CD4-positive, CD25-positive, alpha-beta regulatory T cell (primary cell): ENCODE measurements at regions not wholly inside any gene's neighbourhood (a gene's known extent, or its start where the extent isn't known, plus 50 kb on each side); places are given as distances from the start of the nearest gene placed in this dataset.

Experiments used
- ATAC-seq, 2 donors: fragments of 150-1000 bp; cut with Tn5 transposase; one replicate each; pipeline ENCODE4 v1.10.0; 2021; ENCODE audit warnings: low read depth in 2 of 2, moderate number of reproducible peaks in 2 of 2, moderate library complexity in 1 of 2
- DNase-seq, 3 donors: peaks; one replicate each; pipeline versions ENCODE4 v3.0.0 to v3.0.0-alpha.2; 2012 to 2022; ENCODE audit warnings: mixed read lengths in 1 of 3
- H3K27ac ChIP-seq: one replicate; pipeline ENCODE4 v1.7.0; 2013; ENCODE audit warnings: mild to moderate bottlenecking, low read length; ENCODE audit not compliant: insufficient read depth, poor library complexity, severe bottlenecking
- H3K27me3 ChIP-seq: one replicate; pipeline ENCODE4 v1.7.0; 2013; ENCODE audit warnings: low read length; ENCODE audit not compliant: control insufficient read depth, insufficient read depth
- H3K36me3 ChIP-seq: one replicate; pipeline ENCODE4 v1.7.0; 2013; ENCODE audit warnings: mild to moderate bottlenecking, low read length, moderate library complexity; ENCODE audit not compliant: control insufficient read depth, insufficient read depth
- H3K4me1 ChIP-seq: 2 replicates; pipeline ENCODE4 v1.7.0; 2013; ENCODE audit warnings: mild to moderate bottlenecking, low read length; ENCODE audit not compliant: insufficient read depth, control insufficient read depth, poor library complexity, severe bottlenecking
- H3K4me3 ChIP-seq: one replicate; pipeline ENCODE4 v1.7.0; 2013; ENCODE audit warnings: low read depth, mild to moderate bottlenecking, low read length, moderate library complexity
- H3K9me3 ChIP-seq, 2 experiments: 1 replicate in 1 of 2; 2 replicates in 1 of 2; pipeline ENCODE4 v1.7.0; 2013; ENCODE audit warnings: low read length in 2 of 2, mild to moderate bottlenecking in 1 of 2, moderate library complexity in 1 of 2; ENCODE audit not compliant: control insufficient read depth in 2 of 2
- H3K27ac Mint-ChIP-seq, 3 donors: one replicate each; pipeline ENCODE4 v1.8.0; 2020 to 2022; ENCODE audit warnings: mild to moderate bottlenecking in 3 of 3, mixed read lengths in 3 of 3, moderate library complexity in 2 of 3
- H3K27me3 Mint-ChIP-seq: one replicate; pipeline ENCODE4 v1.8.0; 2022; ENCODE audit warnings: mild to moderate bottlenecking, mixed read lengths
- H3K36me3 Mint-ChIP-seq: one replicate; pipeline ENCODE4 v1.8.0; 2020; ENCODE audit warnings: mixed read lengths
- H3K4me1 Mint-ChIP-seq, 4 donors: one replicate each; pipeline ENCODE4 v1.8.0; 2020 to 2022; ENCODE audit warnings: mixed read lengths in 4 of 4, mild to moderate bottlenecking in 1 of 4
- H3K4me3 Mint-ChIP-seq, 4 donors: one replicate each; pipeline ENCODE4 v1.8.0; 2020 to 2022; ENCODE audit warnings: mild to moderate bottlenecking in 4 of 4, mixed read lengths in 4 of 4, moderate library complexity in 3 of 4
- H3K9me3 Mint-ChIP-seq, 7 donors: one replicate each; pipeline ENCODE4 v1.8.0; 2020 to 2022; ENCODE audit warnings: mixed read lengths in 7 of 7, mild to moderate bottlenecking in 3 of 7, moderate library complexity in 2 of 7

DNA sequence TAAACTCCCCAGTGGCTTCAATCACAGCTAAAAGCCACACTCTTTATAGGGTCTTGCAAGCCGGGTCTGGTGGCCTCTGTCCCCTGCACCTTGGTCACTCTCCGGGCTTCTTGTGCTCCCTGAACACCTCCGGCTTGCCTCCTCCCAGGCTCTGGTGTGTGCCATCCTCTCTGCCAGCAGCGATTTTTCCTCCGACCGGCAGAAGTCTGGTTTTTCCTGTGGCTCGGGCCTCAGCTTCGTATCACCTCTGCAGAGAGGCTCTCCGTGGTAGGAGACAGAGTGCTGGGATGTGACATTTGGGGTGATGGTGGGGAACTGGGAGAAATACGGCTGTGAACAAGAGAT is 58.8 kb upstream of the HPCAL1 start:
- ATAC-seq: no peak
- Mint-ChIP-seq H3K27ac (no peak overlapping the region), H3K9me3 (peaks cover 0 to 3% (median under 1%) of the 10 kb centered on the region in 7 donors)

DNA sequence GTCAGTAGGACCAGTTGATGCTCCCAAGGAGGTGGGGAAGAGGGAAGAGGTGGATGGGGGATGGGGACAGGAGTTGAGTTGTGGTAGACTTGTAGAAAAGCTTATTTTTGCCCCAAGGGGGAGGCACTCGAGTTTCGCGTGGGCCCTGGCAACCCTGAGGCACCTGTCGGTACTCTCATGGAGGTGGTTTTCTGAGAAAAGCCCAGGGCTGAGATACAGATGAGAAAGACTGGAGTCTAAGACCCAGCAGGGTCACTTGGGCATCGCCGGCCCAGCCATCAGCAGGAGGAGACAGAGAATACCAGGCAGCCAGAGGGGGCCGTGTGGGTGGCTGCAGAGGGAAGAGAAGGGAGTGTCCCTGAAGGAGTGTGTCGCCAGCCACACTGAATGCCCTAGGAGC is 57.7 kb upstream of the HPCAL1 start:
- Mint-ChIP-seq H3K27ac (no peak overlapping the region), H3K4me1 (no peaks in the 10 kb centered on the region), H3K36me3 (no peaks in the 10 kb centered on the region), H3K9me3 (peaks cover 0 to 10% (median 3%) of the 10 kb centered on the region in 7 donors), H3K27me3 (no peaks in the 10 kb centered on the region), H3K4me3 (no peak overlapping the region)
- no peak for ATAC-seq
- Histone ChIP-seq H3K27me3 (no peaks in the 10 kb centered on the region), H3K27ac (no peak overlapping the region), H3K4me3 (no peak overlapping the region), H3K36me3 (no peaks in the 10 kb centered on the region), H3K4me1 (no peaks in the 10 kb centered on the region), H3K9me3 (peaks cover 0 to 11% of the 10 kb centered on the region in 2 experiments)
- DNase-seq: no peak

More for the DNA sequence above, 58.8 kb upstream of the HPCAL1 start:
- no peaks in the 10 kb centered on the region for H3K4me1 ChIP-seq
- no peak overlapping the region for H3K27ac ChIP-seq
- DNase-seq: no peak
- Mint-ChIP-seq H3K4me3 (no peak overlapping the region), H3K27me3 (no peaks in the 10 kb centered on the region), H3K36me3 (no peaks in the 10 kb centered on the region), H3K4me1 (no peaks in the 10 kb centered on the region)
- no peaks in the 10 kb centered on the region for H3K27me3 ChIP-seq
- peaks cover 0 to 2% of the 10 kb centered on the region in 2 experiments for H3K9me3 ChIP-seq
- no peak overlapping the region for H3K4me3 ChIP-seq
- H3K36me3 ChIP-seq: no peaks in the 10 kb centered on the region

DNA sequence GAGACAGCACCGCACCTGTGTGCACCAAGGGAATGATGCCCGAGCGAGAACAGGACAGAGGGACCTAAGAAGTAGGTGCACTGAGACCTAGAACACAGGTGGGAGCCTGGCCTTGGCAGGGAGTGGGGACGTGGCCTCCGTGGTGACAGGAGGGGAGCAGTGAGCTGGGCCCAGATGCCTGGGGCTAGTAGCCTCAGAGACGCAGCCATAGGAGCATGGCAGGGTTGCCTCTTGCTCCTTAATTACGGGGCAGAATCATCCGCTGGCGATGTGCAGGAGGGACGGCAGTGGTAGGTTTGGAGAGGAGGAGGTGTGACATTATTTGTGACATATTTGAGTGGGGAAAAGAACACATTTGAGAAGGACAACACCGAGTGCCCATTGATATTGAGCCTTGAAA is 57.0 kb upstream of the HPCAL1 start:
- Mint-ChIP-seq H3K27ac (no peak overlapping the region), H3K4me1 (no peaks in the 10 kb centered on the region), H3K4me3 (no peak overlapping the region), H3K36me3 (no peaks in the 10 kb centered on the region), H3K27me3 (no peaks in the 10 kb centered on the region), H3K9me3 (peaks cover 0 to 15% (median 4%) of the 10 kb centered on the region in 7 donors)
- H3K36me3 ChIP-seq: no peaks in the 10 kb centered on the region
- H3K9me3 ChIP-seq: peaks cover 3 to 18% of the 10 kb centered on the region in 2 experiments
- H3K27ac ChIP-seq: no peak overlapping the region
- no peaks in the 10 kb centered on the region for H3K4me1 ChIP-seq
- ATAC-seq: no peak
- H3K4me3 ChIP-seq: no peak overlapping the region
- no peaks in the 10 kb centered on the region for H3K27me3 ChIP-seq
- DNase-seq: no peak

DNA sequence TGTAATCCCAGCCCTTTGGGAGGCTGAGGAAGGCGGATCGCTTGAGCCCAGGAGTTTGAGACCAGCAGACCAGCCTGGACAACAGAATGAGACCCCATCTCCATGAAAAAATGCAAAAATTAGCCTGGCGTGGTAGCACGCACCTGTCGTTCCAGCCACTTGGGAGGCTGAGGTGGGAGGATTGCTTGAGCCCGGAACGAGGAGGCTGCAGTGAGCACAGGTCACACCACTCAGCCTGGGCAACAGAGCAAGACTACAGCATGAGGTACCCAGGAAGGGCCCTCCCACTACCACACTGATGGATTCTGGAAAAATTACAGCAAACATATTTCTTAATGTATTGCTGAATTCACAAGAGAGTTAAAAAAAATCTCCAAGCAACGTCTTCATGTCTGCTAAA is 56.3 kb upstream of the HPCAL1 start:
- Histone ChIP-seq H3K27ac (no peak overlapping the region), H3K4me3 (no peak overlapping the region), H3K4me1 (no peaks in the 10 kb centered on the region), H3K27me3 (no peaks in the 10 kb centered on the region), H3K36me3 (no peaks in the 10 kb centered on the region), H3K9me3 (peaks cover 3 to 22% of the 10 kb centered on the region in 2 experiments)
- Mint-ChIP-seq H3K9me3 (peaks cover 0 to 17% (median 7%) of the 10 kb centered on the region in 7 donors), H3K4me3 (no peak overlapping the region), H3K36me3 (no peaks in the 10 kb centered on the region), H3K4me1 (no peaks in the 10 kb centered on the region), H3K27ac (no peak overlapping the region), H3K27me3 (no peaks in the 10 kb centered on the region)
- DNase-seq (no peak), ATAC-seq (no peak)

DNA sequence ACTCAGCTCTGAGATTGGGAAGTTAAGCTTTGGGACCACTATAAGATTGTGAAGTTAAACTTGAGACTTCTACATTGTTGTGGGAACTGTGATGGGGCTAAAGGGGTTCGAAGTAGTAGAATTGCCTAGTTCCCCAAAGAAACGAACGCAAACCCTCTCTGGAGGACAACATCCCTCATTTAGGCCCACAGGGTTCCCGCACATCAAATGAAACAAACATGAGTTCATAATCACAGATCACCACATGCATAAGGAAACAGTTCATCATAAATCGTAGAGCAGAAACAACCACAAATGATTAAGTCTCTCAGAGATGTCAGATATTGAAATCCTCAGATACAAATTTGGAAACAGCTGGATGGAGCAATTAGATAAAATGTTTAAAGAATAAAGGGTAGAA is 55.9 kb upstream of the HPCAL1 start:
- H3K4me1 Mint-ChIP-seq: no peaks in the 10 kb centered on the region
- no peak overlapping the region for H3K27ac ChIP-seq
- no peak overlapping the region for H3K4me3 ChIP-seq
- peaks cover 3 to 22% of the 10 kb centered on the region in 2 experiments for H3K9me3 ChIP-seq
- H3K4me1 ChIP-seq: no peaks in the 10 kb centered on the region
- DNase-seq: no peak
- H3K9me3 Mint-ChIP-seq: peaks cover 0 to 19% (median 7%) of the 10 kb centered on the region in 7 donors
- no peaks in the 10 kb centered on the region for H3K36me3 Mint-ChIP-seq
- H3K36me3 ChIP-seq: no peaks in the 10 kb centered on the region
- H3K4me3 Mint-ChIP-seq: no peak overlapping the region
- H3K27me3 Mint-ChIP-seq: peaks cover 2% of the 10 kb centered on the region
- H3K27me3 ChIP-seq: no peaks in the 10 kb centered on the region
- ATAC-seq: no peak
- H3K27ac Mint-ChIP-seq: no peak overlapping the region

DNA sequence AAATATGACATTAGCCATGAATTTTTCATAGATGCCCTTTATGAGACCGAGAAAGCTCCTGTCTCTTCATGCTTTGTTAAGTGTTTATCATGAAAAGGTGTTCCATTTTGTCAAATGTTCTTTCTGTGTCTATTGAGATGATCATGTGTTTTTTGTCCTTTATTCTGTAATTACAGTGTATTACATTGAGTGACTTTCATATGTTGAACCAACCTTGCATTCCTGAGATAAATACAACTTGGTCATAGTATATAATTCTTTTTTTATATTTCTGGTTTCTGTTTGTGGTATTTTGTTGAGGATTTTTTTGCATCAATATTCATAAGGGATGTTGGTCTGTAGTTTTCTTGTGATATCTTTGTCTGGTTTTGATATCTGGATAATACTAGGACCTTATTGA is 52.9 kb upstream of the HPCAL1 start:
- peaks cover 3 to 22% of the 10 kb centered on the region in 2 experiments for H3K9me3 ChIP-seq
- H3K27me3 ChIP-seq: no peaks in the 10 kb centered on the region
- no peak overlapping the region for H3K27ac ChIP-seq
- H3K4me1 ChIP-seq: no peaks in the 10 kb centered on the region
- DNase-seq: no peak
- Mint-ChIP-seq H3K4me1 (no peaks in the 10 kb centered on the region), H3K27me3 (peaks cover 6% of the 10 kb centered on the region), H3K27ac (no peak overlapping the region), H3K36me3 (no peaks in the 10 kb centered on the region), H3K9me3 (peaks cover 0 to 20% (median 12%) of the 10 kb centered on the region in 7 donors), H3K4me3 (no peak overlapping the region)
- no peak for ATAC-seq
- H3K36me3 ChIP-seq: no peaks in the 10 kb centered on the region
- H3K4me3 ChIP-seq: no peak overlapping the region

DNA sequence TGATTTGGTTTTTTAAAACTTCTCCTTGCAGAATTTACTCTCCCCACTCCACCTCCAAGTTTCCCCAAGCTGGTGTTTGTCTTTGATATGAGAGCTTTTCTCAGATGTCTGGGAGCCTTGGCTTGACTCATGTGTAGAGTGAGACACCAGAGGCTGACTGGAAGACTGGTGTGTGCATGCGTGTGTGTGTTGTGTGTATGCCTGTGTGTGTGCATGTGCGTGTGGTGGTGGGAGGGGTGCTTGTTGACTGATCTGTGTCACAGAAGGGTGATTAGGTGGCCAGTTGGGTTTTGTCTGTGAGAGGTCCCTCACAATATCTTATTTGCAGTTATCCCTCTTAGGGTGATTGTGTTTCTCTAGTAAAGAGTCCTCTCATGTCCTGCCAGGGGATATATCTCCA is 50.5 kb upstream of the HPCAL1 start:
- H3K36me3 ChIP-seq: no peaks in the 10 kb centered on the region
- H3K36me3 Mint-ChIP-seq: no peaks in the 10 kb centered on the region
- H3K27me3 Mint-ChIP-seq: peaks cover 6% of the 10 kb centered on the region
- H3K27ac Mint-ChIP-seq: no peak overlapping the region
- H3K9me3 Mint-ChIP-seq: peaks cover 0 to 20% (median 12%) of the 10 kb centered on the region in 7 donors
- peaks cover 3 to 22% of the 10 kb centered on the region in 2 experiments for H3K9me3 ChIP-seq
- no peak overlapping the region for H3K4me3 Mint-ChIP-seq
- H3K4me1 ChIP-seq: no peaks in the 10 kb centered on the region
- no peak overlapping the region for H3K27ac ChIP-seq
- no peaks in the 10 kb centered on the region for H3K4me1 Mint-ChIP-seq
- H3K27me3 ChIP-seq: no peaks in the 10 kb centered on the region
- no peak overlapping the region for H3K4me3 ChIP-seq
- ATAC-seq (no peak), DNase-seq (no peak)

DNA sequence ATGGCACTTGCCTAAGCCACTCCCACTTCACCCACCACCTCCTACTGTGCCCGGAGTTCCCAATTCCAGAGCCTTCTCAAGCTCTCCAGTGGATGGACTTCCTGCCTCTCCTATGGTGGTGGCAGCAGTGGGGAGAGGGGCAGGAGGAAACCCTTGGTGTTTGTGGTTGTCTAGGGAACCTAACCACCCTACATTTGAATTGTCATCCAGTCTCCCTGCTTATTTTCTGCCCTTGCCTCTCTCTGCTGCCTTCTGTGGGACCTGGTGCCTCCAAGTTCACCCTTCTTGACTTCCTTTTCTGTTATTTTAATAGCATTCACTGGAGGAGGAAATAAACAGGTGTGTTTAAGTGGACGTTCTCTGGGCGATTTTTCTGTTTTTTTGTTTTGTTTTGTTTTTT is 50.0 kb upstream of the HPCAL1 start:
- no peak overlapping the region for H3K4me3 Mint-ChIP-seq
- no peaks in the 10 kb centered on the region for H3K36me3 ChIP-seq
- H3K9me3 ChIP-seq: peaks cover 3 to 22% of the 10 kb centered on the region in 2 experiments
- DNase-seq: no peak
- no peak overlapping the region for H3K4me3 ChIP-seq
- no peaks in the 10 kb centered on the region for H3K27me3 ChIP-seq
- H3K36me3 Mint-ChIP-seq: no peaks in the 10 kb centered on the region
- H3K4me1 ChIP-seq: no peaks in the 10 kb centered on the region
- H3K27ac ChIP-seq: no peak overlapping the region
- H3K4me1 Mint-ChIP-seq: no peaks in the 10 kb centered on the region
- H3K27ac Mint-ChIP-seq: no peak overlapping the region
- ATAC-seq: no peak
- H3K27me3 Mint-ChIP-seq: peaks cover 6% of the 10 kb centered on the region
- H3K9me3 Mint-ChIP-seq: peaks cover 0 to 20% (median 12%) of the 10 kb centered on the region in 7 donors
